ENCODE measurements at regions not wholly inside any gene's neighbourhood (a gene's known extent, or its start where the extent isn't known, plus 50 kb on each side); places are given as distances from the start of the nearest gene placed in this dataset.

DNA sequence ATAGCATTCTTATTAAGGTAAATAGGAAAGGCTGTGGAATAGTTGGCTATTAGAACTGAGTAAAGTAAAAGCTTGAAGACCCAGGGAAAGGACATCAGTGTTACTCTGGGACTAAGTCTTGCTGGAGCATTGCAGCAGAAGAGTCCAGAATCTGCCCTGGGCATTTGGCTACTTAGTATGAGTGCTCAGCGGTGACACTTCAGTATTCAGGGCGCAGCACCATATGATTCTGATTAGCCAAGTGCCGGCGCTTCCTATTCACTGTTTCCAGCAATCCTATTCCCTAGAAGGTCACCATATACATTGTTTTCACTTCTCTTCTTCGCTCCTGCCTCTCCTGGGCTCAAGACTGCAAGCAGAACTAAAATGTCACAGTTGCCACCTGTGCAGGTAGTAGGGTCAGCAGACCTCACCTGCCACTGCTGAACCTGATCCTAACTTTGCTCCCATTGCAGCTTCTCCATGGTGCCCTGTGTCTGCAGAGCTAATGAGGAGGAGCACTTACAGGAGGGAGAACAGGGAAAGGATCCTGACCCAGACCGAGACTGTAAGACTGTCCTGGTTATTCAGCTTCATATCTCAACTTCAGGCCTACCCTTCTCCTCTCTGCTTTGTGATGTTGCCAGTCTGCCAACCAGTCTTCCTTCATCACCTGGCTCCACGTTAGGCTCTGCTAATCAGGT lies 313.6 kb upstream of the PIK3R1 start:
- TF ChIP-seq, protein P1, sequence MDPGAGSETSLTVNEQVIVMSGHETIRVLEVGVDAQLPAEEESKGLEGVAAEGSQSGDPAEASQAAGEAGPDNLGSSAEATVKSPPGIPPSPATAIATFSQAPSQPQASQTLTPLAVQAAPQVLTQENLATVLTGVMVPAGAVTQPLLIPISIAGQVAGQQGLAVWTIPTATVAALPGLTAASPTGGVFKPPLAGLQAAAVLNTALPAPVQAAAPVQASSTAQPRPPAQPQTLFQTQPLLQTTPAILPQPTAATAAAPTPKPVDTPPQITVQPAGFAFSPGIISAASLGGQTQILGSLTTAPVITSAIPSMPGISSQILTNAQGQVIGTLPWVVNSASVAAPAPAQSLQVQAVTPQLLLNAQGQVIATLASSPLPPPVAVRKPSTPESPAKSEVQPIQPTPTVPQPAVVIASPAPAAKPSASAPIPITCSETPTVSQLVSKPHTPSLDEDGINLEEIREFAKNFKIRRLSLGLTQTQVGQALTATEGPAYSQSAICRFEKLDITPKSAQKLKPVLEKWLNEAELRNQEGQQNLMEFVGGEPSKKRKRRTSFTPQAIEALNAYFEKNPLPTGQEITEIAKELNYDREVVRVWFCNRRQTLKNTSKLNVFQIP (CRISPR knock-in tag; IDR thresholded peaks at IDR 0.05; ENCODE audit: borderline replicate concordance, low read depth): no peak
- TF ChIP-seq TCF4 (CRISPR knock-in tag; IDR thresholded peaks at IDR 0.05; ENCODE audit: borderline replicate concordance): no peak
- TF ChIP-seq ZNF70 (CRISPR knock-in tag; IDR thresholded peaks at IDR 0.05): no peak
- TF ChIP-seq, protein P2, sequence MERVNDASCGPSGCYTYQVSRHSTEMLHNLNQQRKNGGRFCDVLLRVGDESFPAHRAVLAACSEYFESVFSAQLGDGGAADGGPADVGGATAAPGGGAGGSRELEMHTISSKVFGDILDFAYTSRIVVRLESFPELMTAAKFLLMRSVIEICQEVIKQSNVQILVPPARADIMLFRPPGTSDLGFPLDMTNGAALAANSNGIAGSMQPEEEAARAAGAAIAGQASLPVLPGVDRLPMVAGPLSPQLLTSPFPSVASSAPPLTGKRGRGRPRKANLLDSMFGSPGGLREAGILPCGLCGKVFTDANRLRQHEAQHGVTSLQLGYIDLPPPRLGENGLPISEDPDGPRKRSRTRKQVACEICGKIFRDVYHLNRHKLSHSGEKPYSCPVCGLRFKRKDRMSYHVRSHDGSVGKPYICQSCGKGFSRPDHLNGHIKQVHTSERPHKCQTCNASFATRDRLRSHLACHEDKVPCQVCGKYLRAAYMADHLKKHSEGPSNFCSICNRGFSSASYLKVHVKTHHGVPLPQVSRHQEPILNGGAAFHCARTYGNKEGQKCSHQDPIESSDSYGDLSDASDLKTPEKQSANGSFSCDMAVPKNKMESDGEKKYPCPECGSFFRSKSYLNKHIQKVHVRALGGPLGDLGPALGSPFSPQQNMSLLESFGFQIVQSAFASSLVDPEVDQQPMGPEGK (CRISPR knock-in tag; IDR thresholded peaks at IDR 0.05; ENCODE audit: borderline replicate concordance): no peak
- TF ChIP-seq ZC3H10 (CRISPR knock-in tag; IDR thresholded peaks at IDR 0.05): no peak
- TF ChIP-seq, protein P3, sequence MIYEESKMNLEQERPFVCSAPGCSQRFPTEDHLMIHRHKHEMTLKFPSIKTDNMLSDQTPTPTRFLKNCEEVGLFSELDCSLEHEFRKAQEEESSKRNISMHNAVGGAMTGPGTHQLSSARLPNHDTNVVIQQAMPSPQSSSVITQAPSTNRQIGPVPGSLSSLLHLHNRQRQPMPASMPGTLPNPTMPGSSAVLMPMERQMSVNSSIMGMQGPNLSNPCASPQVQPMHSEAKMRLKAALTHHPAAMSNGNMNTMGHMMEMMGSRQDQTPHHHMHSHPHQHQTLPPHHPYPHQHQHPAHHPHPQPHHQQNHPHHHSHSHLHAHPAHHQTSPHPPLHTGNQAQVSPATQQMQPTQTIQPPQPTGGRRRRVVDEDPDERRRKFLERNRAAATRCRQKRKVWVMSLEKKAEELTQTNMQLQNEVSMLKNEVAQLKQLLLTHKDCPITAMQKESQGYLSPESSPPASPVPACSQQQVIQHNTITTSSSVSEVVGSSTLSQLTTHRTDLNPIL (CRISPR knock-in tag; IDR thresholded peaks at IDR 0.05; ENCODE audit: low read depth): no peak
- TF ChIP-seq OSR1 (CRISPR knock-in tag; IDR thresholded peaks at IDR 0.05): no peak
- TF ChIP-seq TOX (CRISPR knock-in tag; IDR thresholded peaks at IDR 0.05; ENCODE audit: borderline replicate concordance): no peak

Measured in SK-N-SH treated with all-trans-retinoic acid at 6 μM for 48 hours (cell line).